ENCODE measurements at regions not wholly inside any gene's neighbourhood (a gene's known extent, or its start where the extent isn't known, plus 50 kb on each side); places are given as distances from the start of the nearest gene placed in this dataset.

GRCh38 chr1:229984992-229985612 lies 81.9 kb upstream of the GALNT2 start:
- intact Hi-C loops (cut with DNase I; ENCODE audit: low total_unique reads): no loop called here

GRCh38 chr1:229985613-229986010 lies 81.4 kb upstream of the GALNT2 start:
- no peak for DNase-seq (ENCODE audit: low spot score in 2 of 2)
- Histone ChIP-seq H3K4me3 (no peak overlapping the region), H3K4me1 (no peaks in the 10 kb centered on the region), H3K27me3 (no peaks in the 10 kb centered on the region), H3K9me3 (no peaks in the 10 kb centered on the region), H3K36me3 (no peaks in the 10 kb centered on the region), H3K27ac (no peak overlapping the region)
- TF ChIP-seq CTCF (IDR thresholded peaks at IDR 0.05) (no peak), POLR2A (IDR thresholded peaks at IDR 0.05) (no peak), POLR2AphosphoS5 (IDR thresholded peaks at IDR 0.05) (no peak)
- intact Hi-C loops (cut with DNase I; ENCODE audit: low total_unique reads): no loop called here

More at GRCh38 chr1:229984992-229985612, 81.9 kb upstream of the GALNT2 start:
- Histone ChIP-seq H3K4me1 (no peaks in the 10 kb centered on the region), H3K27ac (no peak overlapping the region), H3K36me3 (no peaks in the 10 kb centered on the region), H3K9me3 (no peaks in the 10 kb centered on the region), H3K27me3 (no peaks in the 10 kb centered on the region), H3K4me3 (no peak overlapping the region)
- TF ChIP-seq POLR2A (IDR thresholded peaks at IDR 0.05) (no peak), POLR2AphosphoS5 (IDR thresholded peaks at IDR 0.05) (no peak), CTCF (IDR thresholded peaks at IDR 0.05) (no peak)
- DNase-seq (ENCODE audit: low spot score in 2 of 2): no peak

- no peak for TF ChIP-seq POLR2A (IDR thresholded peaks at IDR 0.05)
- no peak for TF ChIP-seq CTCF (IDR thresholded peaks at IDR 0.05)
- TF ChIP-seq POLR2AphosphoS5 (IDR thresholded peaks at IDR 0.05): no peak
- no peaks in the 10 kb centered on the region for H3K4me1 ChIP-seq
- no peak for DNase-seq (ENCODE audit: low spot score in 2 of 2)
- H3K36me3 ChIP-seq: no peaks in the 10 kb centered on the region
- H3K27ac ChIP-seq: no peak overlapping the region
- H3K4me3 ChIP-seq: no peak overlapping the region
- intact Hi-C loops (cut with DNase I; ENCODE audit: low total_unique reads): no loop called here
- H3K9me3 ChIP-seq: no peaks in the 10 kb centered on the region
- H3K27me3 ChIP-seq: no peaks in the 10 kb centered on the region
Measured at GRCh38 chr1:229986737-229987337, 80.2 kb upstream of the GALNT2 start.

- TF ChIP-seq CTCF (IDR thresholded peaks at IDR 0.05) (no peak), POLR2A (IDR thresholded peaks at IDR 0.05) (no peak), POLR2AphosphoS5 (IDR thresholded peaks at IDR 0.05) (no peak)
- intact Hi-C loops (cut with DNase I; ENCODE audit: low total_unique reads): no loop called here
- H3K27me3 ChIP-seq: no peaks in the 10 kb centered on the region
- no peak overlapping the region for H3K27ac ChIP-seq
- no peaks in the 10 kb centered on the region for H3K9me3 ChIP-seq
- no peaks in the 10 kb centered on the region for H3K4me1 ChIP-seq
- no peaks in the 10 kb centered on the region for H3K36me3 ChIP-seq
- DNase-seq (ENCODE audit: low spot score in 2 of 2): no peak
- H3K4me3 ChIP-seq: no peak overlapping the region
Measured at GRCh38 chr1:229987953-229988352, 79.1 kb upstream of the GALNT2 start.

- Histone ChIP-seq H3K36me3 (no peaks in the 10 kb centered on the region), H3K4me1 (no peaks in the 10 kb centered on the region), H3K27me3 (no peaks in the 10 kb centered on the region), H3K9me3 (no peaks in the 10 kb centered on the region), H3K27ac (no peak overlapping the region), H3K4me3 (no peak overlapping the region)
- no peak for DNase-seq (ENCODE audit: low spot score in 2 of 2)
- TF ChIP-seq POLR2AphosphoS5 (IDR thresholded peaks at IDR 0.05): no peak
- no peak for TF ChIP-seq CTCF (IDR thresholded peaks at IDR 0.05)
- TF ChIP-seq POLR2A (IDR thresholded peaks at IDR 0.05): no peak
- intact Hi-C loops (cut with DNase I; ENCODE audit: low total_unique reads): no loop called here
Measured at GRCh38 chr1:229988534-229988933, 78.5 kb upstream of the GALNT2 start.
